HG03432 (cell line): ENCODE measurements at regions not wholly inside any gene's neighbourhood (a gene's known extent, or its start where the extent isn't known, plus 50 kb on each side); places are given as distances from the start of the nearest gene placed in this dataset.
"Not testable (repeated sequence)": the region's sequence is repeated elsewhere in the genome, so short reads cannot be mapped to it uniquely, and the experiment has no call there.

Experiments used
- ATAC-seq: cut with Tn5 transposase; IDR thresholded peaks from one replicate; pipeline ENCODE4 v1.9.1; 2021; ENCODE audit warnings: mild to moderate bottlenecking, moderate library complexity; ENCODE audit not compliant: unreplicated experiment

- ATAC-seq = no peak
Observed at GRCh38 chr4:174012135-174012885, 271.2 kb downstream of the FBXO8 start.

GRCh38 chr4:174010547-174010946 is 272.9 kb downstream of the FBXO8 start:
- ATAC-seq = no peak

- no peak for ATAC-seq
Observed at GRCh38 chr4:174009686-174010451, 273.6 kb downstream of the FBXO8 start.

- no peak for ATAC-seq
Observed at GRCh38 chr4:174005422-174005821, 278.0 kb downstream of the FBXO8 start.

GRCh38 chr4:173998471-173999144 is 284.9 kb downstream of the FBXO8 start:
- ATAC-seq = no peak

- not testable (repeated sequence) for ATAC-seq
Observed at GRCh38 chr4:173995779-173996178, 287.7 kb downstream of the FBXO8 start.

- ATAC-seq = no peak
Observed at GRCh38 chr4:173991814-173992213, 291.7 kb downstream of the FBXO8 start.

- no peak for ATAC-seq
Observed at GRCh38 chr4:173991316-173991715, 292.2 kb downstream of the FBXO8 start.

GRCh38 chr4:173990869-173991210 is 292.6 kb downstream of the FBXO8 start:
- ATAC-seq = no peak

- peak; percentile 51 for ATAC-seq
Observed at GRCh38 chr4:173990126-173990868, 293.2 kb downstream of the FBXO8 start.

- ATAC-seq = not testable (repeated sequence)
Observed at GRCh38 chr4:173963523-173963922, 319.9 kb downstream of the FBXO8 start.

- no peak for ATAC-seq
Observed at GRCh38 chr4:173960398-173960797, 323.1 kb downstream of the FBXO8 start.

GRCh38 chr4:173958445-173958844 is 325.0 kb downstream of the FBXO8 start:
- no peak for ATAC-seq

GRCh38 chr4:173943547-173943946 is 339.9 kb downstream of the FBXO8 start:
- no peak for ATAC-seq

GRCh38 chr4:173940146-173940545 is 343.3 kb downstream of the FBXO8 start:
- ATAC-seq = no peak

- ATAC-seq = no peak
Observed at GRCh38 chr4:173937631-173938270, 345.7 kb downstream of the FBXO8 start.

GRCh38 chr4:173936861-173937260 is 346.6 kb downstream of the FBXO8 start:
- no peak for ATAC-seq

- ATAC-seq = no peak
Observed at GRCh38 chr4:173935622-173936405, 347.7 kb downstream of the FBXO8 start.

- no peak for ATAC-seq
Observed at GRCh38 chr4:173934933-173935620, 348.4 kb downstream of the FBXO8 start.
